Right atrium auricular region (tissue), 2 donors: ENCODE measurements at regions not wholly inside any gene's neighbourhood (a gene's known extent, or its start where the extent isn't known, plus 50 kb on each side); places are given as distances from the start of the nearest gene placed in this dataset.

ENCODE experiments used
- DNase-seq: peaks from one replicate; pipeline ENCODE4 v3.0.0-alpha.2; 2019; ENCODE audit warnings: low spot score
- H3K27ac ChIP-seq, 2 donors: fragments of 200-600 bp; sonication (generic); 1 replicate in 1 of 2; 2 replicates in 1 of 2; pipeline ENCODE4 v1.5.1; 2016 to 2019
- H3K27me3 ChIP-seq, 2 donors: fragments of 200-600 bp; sonication (generic); one replicate each; pipeline versions ENCODE4 v1.5.1 to v1.6.0; 2017 to 2019
- H3K36me3 ChIP-seq: fragments of 200-600 bp; sonication (generic); one replicate; pipeline ENCODE4 v1.5.1; 2016
- H3K4me1 ChIP-seq, 2 donors: fragments of 200-600 bp; sonication (generic); one replicate each; pipeline versions ENCODE4 v1.5.1 to v1.6.0; 2017 to 2019
- H3K4me3 ChIP-seq, 2 donors: fragments of 200-600 bp; sonication (generic); 1 replicate in 1 of 2; 2 replicates in 1 of 2; pipeline ENCODE4 v1.5.1; 2017 to 2019; ENCODE audit warnings: mild to moderate bottlenecking in 1 of 2, moderate library complexity in 1 of 2
- H3K9me3 ChIP-seq, 2 donors: fragments of 200-600 bp; sonication (generic); one replicate each; pipeline ENCODE4 v1.5.1; 2019
- CTCF ChIP-seq, 2 donors: fragments of 200-600 bp; sonication (generic); IDR thresholded peaks; one replicate each; pipeline ENCODE4 v1.5.1; 2019; ENCODE audit warnings: antibody characterized with exemption in 2 of 2

- no peaks in the 10 kb centered on the region for H3K4me1 ChIP-seq
- H3K27me3 ChIP-seq = no peaks in the 10 kb centered on the region
- H3K4me3 ChIP-seq = no peak overlapping the region
- H3K9me3 ChIP-seq = peaks cover 0 to 9% of the 10 kb centered on the region in 2 donors
- no peak for TF ChIP-seq CTCF (IDR thresholded peaks at IDR 0.05)
- H3K36me3 ChIP-seq = no peaks in the 10 kb centered on the region
- no peak overlapping the region for H3K27ac ChIP-seq
- DNase-seq = no peak
Observed at GRCh38 chr2:57111531-57111930, 927.7 kb downstream of the CCDC85A start.

GRCh38 chr2:57119141-57119540 is 927.5 kb upstream of the VRK2 start:
- no peaks in the 10 kb centered on the region for H3K36me3 ChIP-seq
- no peak for DNase-seq
- H3K4me1 ChIP-seq = no peaks in the 10 kb centered on the region
- TF ChIP-seq CTCF (IDR thresholded peaks at IDR 0.05) = no peak
- no peak overlapping the region for H3K27ac ChIP-seq
- H3K27me3 ChIP-seq = no peaks in the 10 kb centered on the region
- no peak overlapping the region for H3K4me3 ChIP-seq
- H3K9me3 ChIP-seq = no peaks in the 10 kb centered on the region

- Histone ChIP-seq H3K27me3 (no peaks in the 10 kb centered on the region), H3K4me1 (no peaks in the 10 kb centered on the region), H3K36me3 (no peaks in the 10 kb centered on the region), H3K9me3 (no peaks in the 10 kb centered on the region), H3K27ac (no peak overlapping the region), H3K4me3 (no peak overlapping the region)
- TF ChIP-seq CTCF (IDR thresholded peaks at IDR 0.05) = no peak
- no peak for DNase-seq
Observed at GRCh38 chr2:57126410-57126809, 920.2 kb upstream of the VRK2 start.

- Histone ChIP-seq H3K36me3 (no peaks in the 10 kb centered on the region), H3K4me3 (no peak overlapping the region), H3K9me3 (no peaks in the 10 kb centered on the region), H3K27me3 (no peaks in the 10 kb centered on the region), H3K27ac (no peak overlapping the region), H3K4me1 (no peaks in the 10 kb centered on the region)
- TF ChIP-seq CTCF (IDR thresholded peaks at IDR 0.05) = no peak
- DNase-seq = no peak
Observed at GRCh38 chr2:57139179-57139578, 907.4 kb upstream of the VRK2 start.

GRCh38 chr2:57141269-57141668 is 905.3 kb upstream of the VRK2 start:
- no peak for TF ChIP-seq CTCF (IDR thresholded peaks at IDR 0.05)

GRCh38 chr2:57146951-57147350 is 899.7 kb upstream of the VRK2 start:
- TF ChIP-seq CTCF (IDR thresholded peaks at IDR 0.05) = no peak
- H3K27me3 ChIP-seq = no peaks in the 10 kb centered on the region
- no peaks in the 10 kb centered on the region for H3K4me1 ChIP-seq
- no peak for DNase-seq
- no peak overlapping the region for H3K4me3 ChIP-seq
- no peaks in the 10 kb centered on the region for H3K36me3 ChIP-seq
- peaks cover 0 to 10% of the 10 kb centered on the region in 2 donors for H3K9me3 ChIP-seq
- no peak overlapping the region for H3K27ac ChIP-seq

More at GRCh38 chr2:57141269-57141668, 905.3 kb upstream of the VRK2 start:
- no peak for DNase-seq
- Histone ChIP-seq H3K9me3 (no peaks in the 10 kb centered on the region), H3K4me1 (no peaks in the 10 kb centered on the region), H3K36me3 (no peaks in the 10 kb centered on the region), H3K27ac (no peak overlapping the region), H3K4me3 (no peak overlapping the region), H3K27me3 (no peaks in the 10 kb centered on the region)
